ENCODE measurements at regions not wholly inside any gene's neighbourhood (a gene's known extent, or its start where the extent isn't known, plus 50 kb on each side); places are given as distances from the start of the nearest gene placed in this dataset.

DNA sequence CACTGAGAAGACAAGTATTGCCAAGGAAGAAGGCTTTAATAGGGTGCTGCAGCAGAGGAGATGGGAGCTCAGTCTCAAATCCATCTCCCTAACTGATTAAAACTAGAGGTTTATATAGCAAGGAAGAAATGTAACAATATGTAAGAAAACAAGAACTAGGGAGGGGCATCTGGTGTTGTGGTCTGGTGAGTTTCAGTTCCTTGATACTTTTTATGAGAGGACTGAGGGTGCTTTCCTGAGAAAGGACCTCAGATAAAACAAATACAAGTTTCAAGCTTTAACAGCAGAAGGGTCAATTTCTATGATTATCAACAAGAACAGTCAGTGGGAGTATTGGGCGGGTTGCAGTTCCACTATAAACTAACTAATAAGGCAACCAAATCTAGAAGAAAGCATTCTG lies 1967.5 kb downstream of the SUCLG1 start:
- TF ChIP-seq, protein P1, sequence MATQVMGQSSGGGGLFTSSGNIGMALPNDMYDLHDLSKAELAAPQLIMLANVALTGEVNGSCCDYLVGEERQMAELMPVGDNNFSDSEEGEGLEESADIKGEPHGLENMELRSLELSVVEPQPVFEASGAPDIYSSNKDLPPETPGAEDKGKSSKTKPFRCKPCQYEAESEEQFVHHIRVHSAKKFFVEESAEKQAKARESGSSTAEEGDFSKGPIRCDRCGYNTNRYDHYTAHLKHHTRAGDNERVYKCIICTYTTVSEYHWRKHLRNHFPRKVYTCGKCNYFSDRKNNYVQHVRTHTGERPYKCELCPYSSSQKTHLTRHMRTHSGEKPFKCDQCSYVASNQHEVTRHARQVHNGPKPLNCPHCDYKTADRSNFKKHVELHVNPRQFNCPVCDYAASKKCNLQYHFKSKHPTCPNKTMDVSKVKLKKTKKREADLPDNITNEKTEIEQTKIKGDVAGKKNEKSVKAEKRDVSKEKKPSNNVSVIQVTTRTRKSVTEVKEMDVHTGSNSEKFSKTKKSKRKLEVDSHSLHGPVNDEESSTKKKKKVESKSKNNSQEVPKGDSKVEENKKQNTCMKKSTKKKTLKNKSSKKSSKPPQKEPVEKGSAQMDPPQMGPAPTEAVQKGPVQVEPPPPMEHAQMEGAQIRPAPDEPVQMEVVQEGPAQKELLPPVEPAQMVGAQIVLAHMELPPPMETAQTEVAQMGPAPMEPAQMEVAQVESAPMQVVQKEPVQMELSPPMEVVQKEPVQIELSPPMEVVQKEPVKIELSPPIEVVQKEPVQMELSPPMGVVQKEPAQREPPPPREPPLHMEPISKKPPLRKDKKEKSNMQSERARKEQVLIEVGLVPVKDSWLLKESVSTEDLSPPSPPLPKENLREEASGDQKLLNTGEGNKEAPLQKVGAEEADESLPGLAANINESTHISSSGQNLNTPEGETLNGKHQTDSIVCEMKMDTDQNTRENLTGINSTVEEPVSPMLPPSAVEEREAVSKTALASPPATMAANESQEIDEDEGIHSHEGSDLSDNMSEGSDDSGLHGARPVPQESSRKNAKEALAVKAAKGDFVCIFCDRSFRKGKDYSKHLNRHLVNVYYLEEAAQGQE (IDR thresholded peaks at IDR 0.05; ENCODE audit: insufficient read depth in 1 of 2, low read depth in 2 of 2, low read length in 1 of 2), result no peak
- TF ChIP-seq CTCF (IDR thresholded peaks at IDR 0.05), result no peak
- TF ChIP-seq SIN3A (IDR thresholded peaks at IDR 0.05; ENCODE audit: borderline replicate concordance, insufficient read depth, low read depth, low read length), result no peak
- no peak for TF ChIP-seq TCF7L2 (IDR thresholded peaks at IDR 0.05; ENCODE audit: low read depth, low read length)
- TF ChIP-seq POLR2AphosphoS5 (IDR thresholded peaks at IDR 0.05; ENCODE audit: low read depth, low read length), result no peak
- POLR2A ChIA-PET, result no interaction called here
- intact Hi-C loops (cut with micrococcal nuclease; ENCODE audit: unreplicated experiment), result no loop called here

GRCh38 chr2:82487354-82487753 lies 1971.7 kb downstream of the SUCLG1 start:
- Histone ChIP-seq H3K9me3 (ENCODE audit: control insufficient read depth, insufficient read depth, low read depth, low read length) (no peaks in the 10 kb centered on the region; the same call in 1 of the 2 replicates), H3K36me3 (ENCODE audit: control insufficient read depth, insufficient read depth, low read length) (no peaks in the 10 kb centered on the region), H3K27ac (ENCODE audit: low read length) (no peak overlapping the region), H3K27me3 (ENCODE audit: control insufficient read depth, insufficient read depth, low read length) (no peaks in the 10 kb centered on the region), H3K4me1 (ENCODE audit: control insufficient read depth, insufficient read depth, low read length) (no peaks in the 10 kb centered on the region), H3K4me3 (ENCODE audit: low read depth in 2 of 2, low read length in 2 of 2) (no peak overlapping the region)
- DNase-seq (ENCODE audit: low read depth, low spot score) (no peak), ATAC-seq (no peak)
- BruUV-seq (replicated peaks), result no TSS peak
- in situ Hi-C loops (cut with HindIII; ENCODE audit: low pct_unique_long_range_greater_than_20kb, low sequenced_read_pairs), result no loop called here
- ChIA-PET CTCF (interaction anchor here (0.6 kb wide), 1 partner anchor 226 kb away, joined by 4 read pairs; no protein-coding TSS in a partner anchor), POLR2A (no interaction called here)
- TF ChIP-seq POLR2AphosphoS5 (IDR thresholded peaks at IDR 0.05; ENCODE audit: low read depth, low read length) (no peak), TCF7L2 (IDR thresholded peaks at IDR 0.05; ENCODE audit: low read depth, low read length) (no peak), CTCF (IDR thresholded peaks at IDR 0.05) (no peak), SIN3A (IDR thresholded peaks at IDR 0.05; ENCODE audit: borderline replicate concordance, insufficient read depth, low read depth, low read length) (no peak)
- TF ChIP-seq, protein P1 (IDR thresholded peaks at IDR 0.05; ENCODE audit: insufficient read depth in 1 of 2, low read depth in 2 of 2, low read length in 1 of 2), result no peak
- intact Hi-C loops (cut with micrococcal nuclease; ENCODE audit: unreplicated experiment), result no loop called here

More for the DNA sequence above, 1967.5 kb downstream of the SUCLG1 start:
- ATAC-seq (no peak), DNase-seq (ENCODE audit: low read depth, low spot score) (no peak)
- Histone ChIP-seq H3K27me3 (ENCODE audit: control insufficient read depth, insufficient read depth, low read length) (no peaks in the 10 kb centered on the region), H3K36me3 (ENCODE audit: control insufficient read depth, insufficient read depth, low read length) (no peaks in the 10 kb centered on the region), H3K27ac (ENCODE audit: low read length) (no peak overlapping the region), H3K4me1 (ENCODE audit: control insufficient read depth, insufficient read depth, low read length) (no peaks in the 10 kb centered on the region), H3K4me3 (ENCODE audit: low read depth in 2 of 2, low read length in 2 of 2) (no peak overlapping the region), H3K9me3 (ENCODE audit: control insufficient read depth, insufficient read depth, low read depth, low read length) (no peaks in the 10 kb centered on the region; the same call in 1 of the 2 replicates)
- in situ Hi-C loops (cut with HindIII; ENCODE audit: low pct_unique_long_range_greater_than_20kb, low sequenced_read_pairs), result no loop called here
- CTCF ChIA-PET, result no interaction called here
- BruUV-seq (replicated peaks), result no TSS peak

All from Panc1 (cell line).